Gastrocnemius medialis (tissue), 4 donors: ENCODE measurements at regions not wholly inside any gene's neighbourhood (a gene's known extent, or its start where the extent isn't known, plus 50 kb on each side); places are given as distances from the start of the nearest gene placed in this dataset.

ENCODE experiments used
- ATAC-seq, 2 donors: fragments of 150-250 bp; one replicate each; pipeline ENCODE4 v1.9.1; 2016
- DNase-seq, 2 donors: peaks; one replicate each; pipeline ENCODE4 v3.0.0-alpha.2; 2019
- H3K27ac ChIP-seq, 4 donors: fragments of 200-600 bp; sonication (generic); 1 replicate in 1 of 4; 2 replicates in 3 of 4; pipeline ENCODE4 v1.5.1; 2016 to 2018; ENCODE audit warnings: mild to moderate bottlenecking in 2 of 4, moderate library complexity in 1 of 4
- H3K27me3 ChIP-seq, 3 donors: fragments of 200-600 bp; sonication (generic) in 2 of 3; 1 replicate in 1 of 3; 2 replicates in 2 of 3; pipeline versions ENCODE4 v1.5.1 to v1.6.0; 2016 to 2019; ENCODE audit warnings: mild to moderate bottlenecking in 1 of 3, moderate library complexity in 1 of 3
- H3K36me3 ChIP-seq, 2 donors: fragments of 200-600 bp; sonication (generic) in 1 of 2; one replicate each; pipeline ENCODE4 v1.5.1; 2017 to 2018
- H3K4me1 ChIP-seq, 2 donors: fragments of 200-600 bp; sonication (generic) in 1 of 2; one replicate each; pipeline ENCODE4 v1.5.1; 2016 to 2017; ENCODE audit warnings: mild to moderate bottlenecking in 2 of 2
- H3K4me3 ChIP-seq, 4 donors: fragments of 200-600 bp; sonication (generic) in 3 of 4; 1 replicate in 1 of 4; 2 replicates in 3 of 4; pipeline ENCODE4 v1.5.1; 2016 to 2019; ENCODE audit warnings: mild to moderate bottlenecking in 2 of 4
- H3K9me3 ChIP-seq, 3 donors: fragments of 200-600 bp; sonication (generic) in 2 of 3; 1 replicate in 1 of 3; 2 replicates in 2 of 3; pipeline ENCODE4 v1.5.1; 2016 to 2019
- POLR2A ChIP-seq, 2 donors: fragments of 450-650 bp; IDR thresholded peaks; one replicate each; pipeline ENCODE4 v1.6.1; 2017; ENCODE audit warnings: antibody characterized with exemption in 2 of 2, mild to moderate bottlenecking in 2 of 2, moderate library complexity in 2 of 2
- in situ Hi-C, 4 donors: fragments of 200-750 bp; cut with MboI; loops; one replicate each; pipeline versions ENCODE4 v1.15.0 to v1.8.0; 2017; ENCODE audit warnings: low sequenced_read_pairs in 4 of 4
- intact Hi-C: fragments of 100-400 bp; cut with DNase I; formaldehyde crosslinking; loops from one replicate; pipeline ENCODE4 v1.15.1; 2023; ENCODE audit warnings: low total_unique reads
- TF ChIP-seq, protein P1 (sequence below), 5 experiments: fragments of 450-650 bp in 3 of 5; fragments of 200-600 bp in 2 of 5; sonication (generic) in 2 of 5; IDR thresholded peaks in 4 of 5; conservative IDR thresholded peaks in 1 of 5; 1 replicate in 4 of 5; 2 replicates in 1 of 5; pipeline ENCODE4 v1.5.1; 2016 to 2019; ENCODE audit warnings: antibody characterized with exemption in 5 of 5, mild to moderate bottlenecking in 3 of 5, moderate library complexity in 3 of 5

DNA sequence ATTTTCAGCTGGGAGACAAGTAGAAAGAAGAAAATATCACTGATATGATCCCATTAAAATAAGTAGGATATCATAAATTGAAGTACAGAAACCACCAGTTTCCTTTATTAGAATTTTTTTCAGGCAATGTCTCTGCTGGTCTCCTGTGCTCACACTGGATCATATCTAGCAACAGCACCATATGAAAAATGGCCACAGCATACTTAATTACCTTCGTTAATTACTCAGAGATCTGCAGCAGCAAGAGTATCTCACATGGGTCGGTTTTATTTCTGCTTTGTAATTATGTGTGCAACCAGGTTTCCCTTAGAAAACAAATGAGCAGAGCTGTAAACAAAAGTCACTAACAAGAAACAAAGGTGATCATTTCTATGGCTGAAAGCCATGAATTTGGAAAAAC lies 287.9 kb downstream of the LRRIQ3 start:
- intact Hi-C loops = no loop called here
- Histone ChIP-seq H3K4me3 (no peak overlapping the region), H3K9me3 (no peaks in the 10 kb centered on the region), H3K4me1 (no peaks in the 10 kb centered on the region), H3K36me3 (no peaks in the 10 kb centered on the region), H3K27ac (no peak overlapping the region), H3K27me3 (no peaks in the 10 kb centered on the region)
- in situ Hi-C loops = no loop called here
- no peak for DNase-seq
- ATAC-seq = no peak
- TF ChIP-seq, protein P1, sequence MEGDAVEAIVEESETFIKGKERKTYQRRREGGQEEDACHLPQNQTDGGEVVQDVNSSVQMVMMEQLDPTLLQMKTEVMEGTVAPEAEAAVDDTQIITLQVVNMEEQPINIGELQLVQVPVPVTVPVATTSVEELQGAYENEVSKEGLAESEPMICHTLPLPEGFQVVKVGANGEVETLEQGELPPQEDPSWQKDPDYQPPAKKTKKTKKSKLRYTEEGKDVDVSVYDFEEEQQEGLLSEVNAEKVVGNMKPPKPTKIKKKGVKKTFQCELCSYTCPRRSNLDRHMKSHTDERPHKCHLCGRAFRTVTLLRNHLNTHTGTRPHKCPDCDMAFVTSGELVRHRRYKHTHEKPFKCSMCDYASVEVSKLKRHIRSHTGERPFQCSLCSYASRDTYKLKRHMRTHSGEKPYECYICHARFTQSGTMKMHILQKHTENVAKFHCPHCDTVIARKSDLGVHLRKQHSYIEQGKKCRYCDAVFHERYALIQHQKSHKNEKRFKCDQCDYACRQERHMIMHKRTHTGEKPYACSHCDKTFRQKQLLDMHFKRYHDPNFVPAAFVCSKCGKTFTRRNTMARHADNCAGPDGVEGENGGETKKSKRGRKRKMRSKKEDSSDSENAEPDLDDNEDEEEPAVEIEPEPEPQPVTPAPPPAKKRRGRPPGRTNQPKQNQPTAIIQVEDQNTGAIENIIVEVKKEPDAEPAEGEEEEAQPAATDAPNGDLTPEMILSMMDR (IDR thresholded peaks at IDR 0.05 in 4 of 5, conservative IDR thresholded peaks at IDR 0.05 in 1 of 5) = no peak
- TF ChIP-seq POLR2A (IDR thresholded peaks at IDR 0.05) = no peak

DNA sequence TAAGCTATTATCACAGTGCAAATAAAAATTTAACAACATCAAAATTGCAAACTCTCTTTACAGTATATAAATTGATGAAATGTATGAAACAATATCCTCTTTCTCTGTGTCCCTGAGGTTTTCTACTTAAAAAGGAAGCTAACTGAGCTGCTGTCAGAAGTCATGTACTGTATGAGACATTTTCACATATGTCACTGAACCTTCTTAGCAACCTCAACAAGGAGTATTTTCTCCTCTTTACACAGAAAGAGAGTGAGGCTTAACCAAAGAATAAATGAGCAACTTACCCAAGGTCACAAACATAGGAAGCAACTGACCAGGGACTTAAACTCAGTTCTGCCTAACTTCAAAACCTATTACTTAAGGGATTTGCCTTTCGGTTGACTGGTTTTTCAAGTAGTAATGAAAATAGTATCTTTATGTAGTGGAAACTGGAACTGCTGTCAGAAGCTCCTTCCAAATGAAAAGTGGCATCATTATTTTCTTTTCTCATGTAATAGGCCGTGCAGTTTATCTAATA lies 288.9 kb downstream of the LRRIQ3 start:
- ATAC-seq = no peak
- intact Hi-C loops (no loop called here), in situ Hi-C loops (no loop called here)
- no peak overlapping the region for H3K4me3 ChIP-seq
- no peak for DNase-seq
- H3K27me3 ChIP-seq = no peaks in the 10 kb centered on the region
- H3K4me1 ChIP-seq = no peaks in the 10 kb centered on the region
- TF ChIP-seq, protein P1 (IDR thresholded peaks at IDR 0.05 in 4 of 5, conservative IDR thresholded peaks at IDR 0.05 in 1 of 5) = no peak
- TF ChIP-seq POLR2A (IDR thresholded peaks at IDR 0.05) = no peak
- no peaks in the 10 kb centered on the region for H3K36me3 ChIP-seq
- no peaks in the 10 kb centered on the region for H3K9me3 ChIP-seq
- no peak overlapping the region for H3K27ac ChIP-seq

DNA sequence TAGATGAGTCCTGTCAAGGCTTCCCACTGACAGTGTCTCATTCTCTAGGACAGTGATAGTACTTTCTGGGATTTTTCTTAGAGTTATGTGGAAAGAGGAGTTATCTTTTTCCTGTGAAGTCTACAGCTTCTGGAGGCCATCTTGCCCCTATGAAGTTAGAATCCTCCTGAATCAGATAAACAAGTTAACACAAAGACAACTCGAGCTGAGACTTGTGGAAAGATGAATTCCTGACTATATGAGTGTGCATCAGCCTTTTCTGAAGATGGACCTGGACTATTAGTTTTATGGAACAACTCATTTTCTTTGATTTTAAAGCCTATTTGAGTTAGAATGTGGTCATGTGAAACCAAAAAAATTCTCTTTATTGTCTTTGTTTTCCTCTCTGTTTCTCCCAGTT lies 290.9 kb downstream of the LRRIQ3 start:
- DNase-seq (no peak), ATAC-seq (no peak)
- H3K27ac ChIP-seq = no peak overlapping the region
- in situ Hi-C loops = no loop called here
- H3K4me3 ChIP-seq = no peak overlapping the region
- no peaks in the 10 kb centered on the region for H3K9me3 ChIP-seq
- TF ChIP-seq POLR2A (IDR thresholded peaks at IDR 0.05) = no peak
- TF ChIP-seq, protein P1 (IDR thresholded peaks at IDR 0.05 in 4 of 5, conservative IDR thresholded peaks at IDR 0.05 in 1 of 5) = no peak
- intact Hi-C loops = no loop called here
- no peaks in the 10 kb centered on the region for H3K4me1 ChIP-seq
- no peaks in the 10 kb centered on the region for H3K27me3 ChIP-seq
- no peaks in the 10 kb centered on the region for H3K36me3 ChIP-seq

DNA sequence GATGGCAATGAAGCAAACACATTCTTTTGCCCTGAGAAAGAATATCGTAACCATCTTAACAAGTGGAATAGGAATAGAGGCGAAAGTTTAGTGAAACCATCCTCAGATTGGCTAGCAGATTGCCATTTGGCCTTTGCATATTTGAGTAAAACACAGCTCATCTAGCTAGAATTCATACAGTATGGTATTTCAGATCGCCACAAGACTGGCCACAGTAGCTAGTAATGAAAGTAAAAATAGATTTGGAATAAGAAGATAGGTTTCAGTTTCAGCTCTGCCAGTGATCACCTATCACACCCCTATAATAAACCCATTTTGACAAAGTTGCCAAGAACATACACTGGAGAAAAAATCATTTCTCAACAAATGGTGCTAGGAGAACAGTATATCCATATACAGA lies 294.9 kb downstream of the LRRIQ3 start:
- Histone ChIP-seq H3K4me1 (no peaks in the 10 kb centered on the region), H3K27me3 (no peaks in the 10 kb centered on the region), H3K4me3 (no peak overlapping the region), H3K27ac (no peak overlapping the region), H3K9me3 (no peaks in the 10 kb centered on the region), H3K36me3 (no peaks in the 10 kb centered on the region)
- ATAC-seq = no peak
- no peak for DNase-seq
- intact Hi-C loops (no loop called here), in situ Hi-C loops (no loop called here)
- TF ChIP-seq POLR2A (IDR thresholded peaks at IDR 0.05) = no peak
- TF ChIP-seq, protein P1 (IDR thresholded peaks at IDR 0.05 in 4 of 5, conservative IDR thresholded peaks at IDR 0.05 in 1 of 5) = no peak

DNA sequence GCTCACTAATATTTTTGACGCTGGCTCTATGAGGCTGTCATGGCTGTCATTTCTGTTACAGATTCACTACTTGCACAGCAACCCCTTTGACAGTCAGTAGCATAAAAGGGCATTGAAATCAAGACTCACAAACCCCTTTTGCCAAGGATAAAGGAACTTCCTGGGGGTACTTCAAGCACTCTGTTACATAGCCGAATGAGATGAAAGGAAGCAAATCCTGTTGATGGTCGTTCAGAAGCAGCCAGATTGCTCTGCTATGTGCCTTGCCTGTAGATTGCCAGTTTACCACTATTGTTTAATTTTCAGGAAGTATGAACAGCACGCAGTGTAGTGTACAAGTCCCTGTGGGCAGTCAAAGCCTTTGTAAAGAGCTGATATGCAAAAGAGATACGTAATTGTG lies 296.2 kb downstream of the LRRIQ3 start:
- TF ChIP-seq, protein P1 (IDR thresholded peaks at IDR 0.05 in 4 of 5, conservative IDR thresholded peaks at IDR 0.05 in 1 of 5) = no peak
- TF ChIP-seq POLR2A (IDR thresholded peaks at IDR 0.05) = no peak
- in situ Hi-C loops = no loop called here

More for the DNA sequence above, 296.2 kb downstream of the LRRIQ3 start:
- H3K4me3 ChIP-seq = no peak overlapping the region
- ATAC-seq (no peak), DNase-seq (no peak)
- H3K4me1 ChIP-seq = no peaks in the 10 kb centered on the region
- H3K36me3 ChIP-seq = no peaks in the 10 kb centered on the region
- intact Hi-C loops = no loop called here
- H3K27ac ChIP-seq = no peak overlapping the region
- H3K27me3 ChIP-seq = no peaks in the 10 kb centered on the region
- H3K9me3 ChIP-seq = no peaks in the 10 kb centered on the region
